Gastroesophageal sphincter (tissue), 4 donors: ENCODE measurements at regions not wholly inside any gene's neighbourhood (a gene's known extent, or its start where the extent isn't known, plus 50 kb on each side); places are given as distances from the start of the nearest gene placed in this dataset.

Experiments
- ATAC-seq: fragments of 150-250 bp; one replicate; pipeline ENCODE4 v1.9.1; 2016; ENCODE audit warnings: mild to moderate bottlenecking, moderate library complexity
- H3K27ac ChIP-seq, 4 donors: fragments of 200-600 bp; sonication (generic) in 3 of 4; 1 replicate in 3 of 4; 2 replicates in 1 of 4; pipeline ENCODE4 v1.5.1; 2016 to 2019
- H3K27me3 ChIP-seq: fragments of 200-600 bp; sonication (generic); one replicate; pipeline ENCODE4 v1.5.1; 2019
- H3K36me3 ChIP-seq, 2 donors: fragments of 200-600 bp; sonication (generic); one replicate each; pipeline ENCODE4 v1.5.1; 2019; ENCODE audit warnings: control low read depth in 1 of 2
- H3K4me1 ChIP-seq, 3 donors: fragments of 200-600 bp; sonication (generic); 1 replicate in 2 of 3; 2 replicates in 1 of 3; pipeline ENCODE4 v1.5.1; 2016 to 2019; ENCODE audit warnings: control low read depth in 2 of 3
- H3K4me3 ChIP-seq, 2 donors: fragments of 200-600 bp; sonication (generic); one replicate each; pipeline ENCODE4 v1.5.1; 2019; ENCODE audit warnings: mild to moderate bottlenecking in 1 of 2, moderate library complexity in 1 of 2
- H3K9me3 ChIP-seq, 3 donors: fragments of 200-600 bp; sonication (generic); one replicate each; pipeline ENCODE4 v1.5.1; 2017 to 2019; ENCODE audit warnings: control low read depth in 2 of 3
- EP300 ChIP-seq: sonication (generic); formaldehyde crosslinking; IDR thresholded peaks from one replicate; pipeline ENCODE4 v1.6.1; 2017; ENCODE audit warnings: antibody characterized with exemption, mild to moderate bottlenecking
- POLR2A ChIP-seq, 2 donors: fragments of 450-650 bp; IDR thresholded peaks; one replicate each; pipeline ENCODE4 v1.6.1; 2017; ENCODE audit warnings: antibody characterized with exemption in 2 of 2, mild to moderate bottlenecking in 2 of 2, moderate library complexity in 1 of 2
- POLR2AphosphoS5 ChIP-seq: sonication (generic); formaldehyde crosslinking; IDR thresholded peaks from one replicate; pipeline ENCODE4 v1.6.1; 2017; ENCODE audit warnings: antibody characterized with exemption
- WGBS, 2 donors: methylation state at CpG; one replicate each; pipeline ENCODE4 v1.1.5; 2018; ENCODE audit warnings: low coverage in 1 of 2; 5-methylcytosine and 5-hydroxymethylcytosine counted together
- TF ChIP-seq, protein P1 (sequence below), 4 experiments: fragments of 200-600 bp in 2 of 4; fragments of 450-650 bp in 2 of 4; sonication (generic) in 1 of 4; IDR thresholded peaks; one replicate each; pipeline ENCODE4 v1.5.1; 2017 to 2019; ENCODE audit warnings: antibody characterized with exemption in 4 of 4, mild to moderate bottlenecking in 2 of 4, moderate library complexity in 2 of 4

- no peaks in the 10 kb centered on the region for H3K4me1 ChIP-seq
- TF ChIP-seq POLR2AphosphoS5 (no peak), POLR2A (IDR thresholded peaks at IDR 0.05) (no peak), EP300 (no peak)
- TF ChIP-seq, protein P1, sequence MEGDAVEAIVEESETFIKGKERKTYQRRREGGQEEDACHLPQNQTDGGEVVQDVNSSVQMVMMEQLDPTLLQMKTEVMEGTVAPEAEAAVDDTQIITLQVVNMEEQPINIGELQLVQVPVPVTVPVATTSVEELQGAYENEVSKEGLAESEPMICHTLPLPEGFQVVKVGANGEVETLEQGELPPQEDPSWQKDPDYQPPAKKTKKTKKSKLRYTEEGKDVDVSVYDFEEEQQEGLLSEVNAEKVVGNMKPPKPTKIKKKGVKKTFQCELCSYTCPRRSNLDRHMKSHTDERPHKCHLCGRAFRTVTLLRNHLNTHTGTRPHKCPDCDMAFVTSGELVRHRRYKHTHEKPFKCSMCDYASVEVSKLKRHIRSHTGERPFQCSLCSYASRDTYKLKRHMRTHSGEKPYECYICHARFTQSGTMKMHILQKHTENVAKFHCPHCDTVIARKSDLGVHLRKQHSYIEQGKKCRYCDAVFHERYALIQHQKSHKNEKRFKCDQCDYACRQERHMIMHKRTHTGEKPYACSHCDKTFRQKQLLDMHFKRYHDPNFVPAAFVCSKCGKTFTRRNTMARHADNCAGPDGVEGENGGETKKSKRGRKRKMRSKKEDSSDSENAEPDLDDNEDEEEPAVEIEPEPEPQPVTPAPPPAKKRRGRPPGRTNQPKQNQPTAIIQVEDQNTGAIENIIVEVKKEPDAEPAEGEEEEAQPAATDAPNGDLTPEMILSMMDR (IDR thresholded peaks at IDR 0.05), result no peak
- 64 to 72% methylated on average over 7 to 8 of the region's 8 CpGs for WGBS, 2 donors
- H3K4me3 ChIP-seq, result no peak overlapping the region
- H3K36me3 ChIP-seq, result no peaks in the 10 kb centered on the region
- peaks cover 26% of the 10 kb centered on the region for H3K27me3 ChIP-seq
- ATAC-seq, result no peak
- no peaks in the 10 kb centered on the region for H3K9me3 ChIP-seq
- no peak overlapping the region for H3K27ac ChIP-seq
Measured at GRCh38 chr10:125221716-125222115, 61.4 kb upstream of the CTBP2 start.

DNA sequence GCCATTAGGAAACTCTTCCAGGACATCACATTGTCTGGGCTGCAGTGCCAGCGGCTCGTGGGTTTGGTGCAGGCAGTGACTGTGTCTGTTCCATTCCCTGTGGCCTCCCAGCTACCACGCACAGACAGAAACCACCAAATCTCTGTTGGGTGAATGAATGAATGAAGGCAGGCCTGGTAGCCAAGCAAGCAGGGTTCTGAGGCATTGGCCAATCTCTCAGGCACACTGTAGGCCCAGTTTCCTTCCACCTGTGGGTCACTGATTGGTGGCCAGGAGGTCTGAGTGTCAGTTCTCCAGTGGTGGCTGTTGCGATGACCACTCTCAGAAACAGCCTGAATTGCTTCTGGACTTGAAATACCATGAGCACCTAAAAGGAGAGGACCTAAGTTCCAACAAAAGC, 59.4 kb upstream of the CTBP2 start:
- Histone ChIP-seq H3K4me3 (no peak overlapping the region), H3K36me3 (no peaks in the 10 kb centered on the region), H3K9me3 (no peaks in the 10 kb centered on the region), H3K4me1 (no peaks in the 10 kb centered on the region), H3K27me3 (peaks cover 24% of the 10 kb centered on the region), H3K27ac (no peak overlapping the region)
- 87% methylated on average over 4 of the region's 4 CpGs; no CpG with 5 or more reads in 1 of the 2 donors for WGBS, 2 donors
- ATAC-seq, result no peak
- TF ChIP-seq, protein P1 (IDR thresholded peaks at IDR 0.05), result no peak
- TF ChIP-seq POLR2AphosphoS5 (no peak), POLR2A (IDR thresholded peaks at IDR 0.05) (no peak), EP300 (no peak)

- Histone ChIP-seq H3K4me3 (no peak overlapping the region), H3K27me3 (peaks cover 24% of the 10 kb centered on the region), H3K36me3 (no peaks in the 10 kb centered on the region), H3K4me1 (no peaks in the 10 kb centered on the region), H3K27ac (no peak overlapping the region), H3K9me3 (no peaks in the 10 kb centered on the region)
- 91% methylated on average over 4 of the region's 4 CpGs; no CpG with 5 or more reads in 1 of the 2 donors for WGBS, 2 donors
- no peak for TF ChIP-seq POLR2A (IDR thresholded peaks at IDR 0.05)
- TF ChIP-seq EP300, result no peak
- TF ChIP-seq, protein P1 (IDR thresholded peaks at IDR 0.05), result no peak
- no peak for TF ChIP-seq POLR2AphosphoS5
- ATAC-seq, result no peak
Measured at GRCh38 chr10:125218967-125219366, 58.6 kb upstream of the CTBP2 start.

DNA sequence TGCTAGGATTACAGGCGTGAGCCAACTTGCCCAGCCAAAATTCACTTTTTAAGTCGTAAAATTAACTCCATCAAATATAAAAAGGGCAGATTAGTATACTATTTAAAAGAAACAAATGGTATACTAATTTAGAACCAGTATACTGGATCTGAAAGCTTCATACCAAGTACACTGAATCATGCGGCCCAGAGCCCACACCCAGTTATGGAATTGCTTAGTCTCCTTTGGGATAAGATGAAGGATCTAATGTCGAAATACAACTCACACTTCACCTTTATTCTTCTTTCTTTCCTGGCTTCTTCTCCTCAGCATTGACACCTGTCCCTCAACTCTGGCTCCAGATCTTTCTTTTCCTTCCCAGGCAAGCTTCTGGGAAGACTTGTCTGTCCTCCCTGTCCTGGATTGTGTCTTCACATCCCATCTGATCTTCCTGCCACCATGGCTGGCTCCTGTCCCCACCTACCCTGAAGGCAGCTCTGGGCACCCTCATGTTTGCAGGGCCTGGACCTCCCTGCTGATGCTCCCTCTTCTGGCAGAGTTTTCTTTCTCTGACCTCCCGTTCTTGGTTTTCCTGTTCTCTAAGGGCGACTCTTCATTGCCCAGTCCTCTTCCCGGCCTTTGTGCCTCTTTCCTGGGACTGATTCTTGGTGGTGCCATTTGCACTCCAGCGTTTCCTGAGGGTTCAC, 57.8 kb upstream of the CTBP2 start:
- H3K27me3 ChIP-seq, result peaks cover 24% of the 10 kb centered on the region

More for the DNA sequence above, 57.8 kb upstream of the CTBP2 start:
- 72 to 82% methylated on average over 3 to 8 of the region's 8 CpGs for WGBS, 2 donors
- H3K9me3 ChIP-seq, result no peaks in the 10 kb centered on the region
- H3K4me3 ChIP-seq, result no peak overlapping the region
- no peak overlapping the region for H3K27ac ChIP-seq
- no peaks in the 10 kb centered on the region for H3K36me3 ChIP-seq
- no peaks in the 10 kb centered on the region for H3K4me1 ChIP-seq
- TF ChIP-seq POLR2A (IDR thresholded peaks at IDR 0.05) (no peak), POLR2AphosphoS5 (no peak), EP300 (no peak)
- TF ChIP-seq, protein P1 (IDR thresholded peaks at IDR 0.05), result no peak
- ATAC-seq, result no peak
